ENCODE measurements at regions not wholly inside any gene's neighbourhood (a gene's known extent, or its start where the extent isn't known, plus 50 kb on each side); places are given as distances from the start of the nearest gene placed in this dataset.

DNA sequence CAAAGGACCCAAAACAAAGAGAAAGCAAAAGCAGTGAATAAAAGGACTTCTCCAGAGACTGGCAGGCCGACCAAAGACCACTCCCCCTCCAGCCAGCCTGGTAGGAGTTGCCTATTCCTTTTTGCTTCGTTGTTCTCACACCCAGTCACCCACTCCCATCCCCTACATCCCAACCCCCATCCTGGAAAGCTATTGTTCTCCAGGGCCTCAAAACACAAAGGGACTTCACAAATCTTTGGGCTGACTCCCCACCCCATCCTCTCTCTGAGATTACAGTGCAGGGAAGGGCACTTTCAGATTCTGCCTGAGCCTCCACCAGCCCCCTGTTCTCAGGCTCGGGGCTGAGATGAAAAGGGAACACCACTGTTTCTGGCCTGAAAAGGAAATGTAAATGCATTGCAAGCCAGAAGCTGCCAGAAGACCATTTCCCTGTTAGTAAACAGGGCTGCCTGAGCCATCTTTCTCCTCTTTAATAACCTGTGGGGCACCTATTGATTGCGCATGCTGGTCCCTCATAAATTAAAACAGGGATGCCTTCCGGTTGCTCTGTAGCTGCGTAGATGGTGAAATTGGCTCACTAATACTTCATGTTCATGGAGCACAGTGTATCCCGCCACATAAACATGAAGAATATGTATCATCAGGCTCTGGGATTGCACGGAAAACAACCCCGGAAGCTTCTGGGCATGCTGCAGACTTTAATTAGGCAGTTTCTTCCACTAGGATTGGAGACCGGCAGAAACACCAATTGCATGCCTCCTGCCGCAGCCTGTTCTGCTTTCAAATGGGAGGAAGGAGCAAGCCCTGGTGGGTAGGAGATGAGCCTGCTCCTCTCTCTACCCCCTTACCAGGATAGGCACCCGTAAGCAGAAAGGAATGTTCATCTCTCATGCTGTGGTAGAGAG, 130.3 kb upstream of the FUT8 start:
- TF ChIP-seq, protein P1, sequence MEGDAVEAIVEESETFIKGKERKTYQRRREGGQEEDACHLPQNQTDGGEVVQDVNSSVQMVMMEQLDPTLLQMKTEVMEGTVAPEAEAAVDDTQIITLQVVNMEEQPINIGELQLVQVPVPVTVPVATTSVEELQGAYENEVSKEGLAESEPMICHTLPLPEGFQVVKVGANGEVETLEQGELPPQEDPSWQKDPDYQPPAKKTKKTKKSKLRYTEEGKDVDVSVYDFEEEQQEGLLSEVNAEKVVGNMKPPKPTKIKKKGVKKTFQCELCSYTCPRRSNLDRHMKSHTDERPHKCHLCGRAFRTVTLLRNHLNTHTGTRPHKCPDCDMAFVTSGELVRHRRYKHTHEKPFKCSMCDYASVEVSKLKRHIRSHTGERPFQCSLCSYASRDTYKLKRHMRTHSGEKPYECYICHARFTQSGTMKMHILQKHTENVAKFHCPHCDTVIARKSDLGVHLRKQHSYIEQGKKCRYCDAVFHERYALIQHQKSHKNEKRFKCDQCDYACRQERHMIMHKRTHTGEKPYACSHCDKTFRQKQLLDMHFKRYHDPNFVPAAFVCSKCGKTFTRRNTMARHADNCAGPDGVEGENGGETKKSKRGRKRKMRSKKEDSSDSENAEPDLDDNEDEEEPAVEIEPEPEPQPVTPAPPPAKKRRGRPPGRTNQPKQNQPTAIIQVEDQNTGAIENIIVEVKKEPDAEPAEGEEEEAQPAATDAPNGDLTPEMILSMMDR (IDR thresholded peaks at IDR 0.05) = no peak
- no peak for TF ChIP-seq POLR2AphosphoS5 (IDR thresholded peaks at IDR 0.05)

All from esophagus muscularis mucosa (tissue), 3 donors.